ENCODE measurements at regions not wholly inside any gene's neighbourhood (a gene's known extent, or its start where the extent isn't known, plus 50 kb on each side); places are given as distances from the start of the nearest gene placed in this dataset.

- DNase-seq, result no peak
- WGBS, 3 donors, result 71 to 84% (median 72%) methylated on average over 10 of the region's 10 CpGs
- Histone ChIP-seq H3K4me1 (no peaks in the 10 kb centered on the region), H3K36me3 (ENCODE audit: insufficient read depth in 1 of 2, low read depth in 1 of 2) (no peaks in the 10 kb centered on the region), H3K27ac (no peak overlapping the region), H3K4me3 (no peak overlapping the region), H3K27me3 (ENCODE audit: insufficient read depth in 3 of 3, low read length in 2 of 3) (peaks cover 0 to 2% (median 0%) of the 10 kb centered on the region in 3 donors), H3K9me3 (no peaks in the 10 kb centered on the region)
- intact Hi-C loops (cut with DNase I), result no loop called here
- TF ChIP-seq CTCF (IDR thresholded peaks at IDR 0.05), result no peak
- ATAC-seq, result no peak
These were observed 75.8 kb upstream of the NRP1 start for GRCh38 chr10:33410096-33410859.

GRCh38 chr10:33406596-33406995 is 72.1 kb upstream of the NRP1 start:
- 86 to 89% (median 87%) methylated on average over 2 of the region's 2 CpGs for WGBS, 3 donors
- no peak for ATAC-seq
- no peak for DNase-seq
- Histone ChIP-seq H3K27ac (no peak overlapping the region), H3K27me3 (ENCODE audit: insufficient read depth in 3 of 3, low read length in 2 of 3) (peaks cover 0 to 2% (median 0%) of the 10 kb centered on the region in 3 donors), H3K36me3 (ENCODE audit: insufficient read depth in 1 of 2, low read depth in 1 of 2) (no peaks in the 10 kb centered on the region), H3K4me1 (no peaks in the 10 kb centered on the region), H3K9me3 (no peaks in the 10 kb centered on the region), H3K4me3 (no peak overlapping the region)
- intact Hi-C loops (cut with DNase I), result no loop called here
- no peak for TF ChIP-seq CTCF (IDR thresholded peaks at IDR 0.05)

- WGBS, 3 donors, result 74 to 79% (median 75%) methylated on average over 9 of the region's 9 CpGs
- no peaks in the 10 kb centered on the region for H3K36me3 ChIP-seq (ENCODE audit: insufficient read depth in 1 of 2, low read depth in 1 of 2)
- no peak overlapping the region for H3K27ac ChIP-seq
- DNase-seq (no peak), ATAC-seq (no peak)
- TF ChIP-seq CTCF (IDR thresholded peaks at IDR 0.05), result no peak
- intact Hi-C loops (cut with DNase I), result no loop called here
- H3K4me1 ChIP-seq, result no peaks in the 10 kb centered on the region
- H3K27me3 ChIP-seq (ENCODE audit: insufficient read depth in 3 of 3, low read length in 2 of 3), result no peaks in the 10 kb centered on the region
- peaks cover 5% of the 10 kb centered on the region for H3K9me3 ChIP-seq
- H3K4me3 ChIP-seq, result no peak overlapping the region
These were observed 68.0 kb upstream of the NRP1 start for GRCh38 chr10:33402220-33403073.

GRCh38 chr10:33401300-33401699 is 66.8 kb upstream of the NRP1 start:
- Histone ChIP-seq H3K4me3 (no peak overlapping the region), H3K36me3 (ENCODE audit: insufficient read depth in 1 of 2, low read depth in 1 of 2) (no peaks in the 10 kb centered on the region), H3K27me3 (ENCODE audit: insufficient read depth in 3 of 3, low read length in 2 of 3) (no peaks in the 10 kb centered on the region), H3K27ac (no peak overlapping the region), H3K4me1 (no peaks in the 10 kb centered on the region), H3K9me3 (peaks cover 13% of the 10 kb centered on the region)
- 72 to 85% (median 81%) methylated on average over 2 of the region's 2 CpGs for WGBS, 3 donors
- DNase-seq, result no peak
- TF ChIP-seq CTCF (IDR thresholded peaks at IDR 0.05), result no peak
- no peak for ATAC-seq
- intact Hi-C loops (cut with DNase I), result no loop called here

All from psoas muscle (tissue), 7 donors.